A673 (cell line): ENCODE measurements at regions not wholly inside any gene's neighbourhood (a gene's known extent, or its start where the extent isn't known, plus 50 kb on each side); places are given as distances from the start of the nearest gene placed in this dataset.

Source experiments
- BruUV-seq: library from RNA; stranded (reverse); fragments of 400-500 nt; replicated peaks from 2 replicates; lab custom pipeline; 2021; lab: Mats Ljungman, UMichigan
- CTCF ChIA-PET: fragments of 300-600 bp; sonication (Branson Sonifier 250); formaldehyde crosslinking; loops from one replicate; lab custom pipeline; 2022; ENCODE audit warnings: antibody characterized with exemption; lab: Charles Lee
- POLR2A ChIA-PET: fragments of 300-600 bp; sonication (Branson Sonifier 250); formaldehyde crosslinking; loops from one replicate; lab custom pipeline; 2022; ENCODE audit warnings: antibody characterized with exemption; ENCODE audit not compliant: low non-redundant PET; lab: Charles Lee
- DNase-seq: peaks from one replicate; pipeline ENCODE4 v3.0.0-alpha.2; 2015; ENCODE audit warnings: low spot score
- H3K27ac ChIP-seq: fragments of 200-600 bp; sonication (generic); 2 replicates; pipeline ENCODE4 v1.5.1; 2016; ENCODE audit warnings: mixed run types, low read depth, mild to moderate bottlenecking, mixed read lengths, antibody characterized with exemption, low read length; ENCODE audit not compliant: poor library complexity, severe bottlenecking
- H3K27me3 ChIP-seq: fragments of 200-600 bp; sonication (generic); replicated peaks from 2 replicates; pipeline ENCODE4 v1.6.1; 2017; ENCODE audit warnings: mixed run types, low read depth, mild to moderate bottlenecking, mixed read lengths, antibody characterized with exemption, low read length; ENCODE audit not compliant: insufficient read depth, poor library complexity
- H3K36me3 ChIP-seq: fragments of 200-600 bp; sonication (generic); 2 replicates; pipeline ENCODE4 v1.6.1; 2016; ENCODE audit warnings: mixed run types, mild to moderate bottlenecking, mixed read lengths, antibody characterized with exemption, low read length; ENCODE audit not compliant: insufficient read depth, poor library complexity, severe bottlenecking
- H3K4me1 ChIP-seq: fragments of 200-600 bp; sonication (generic); 2 replicates; pipeline ENCODE4 v1.6.1; 2017; ENCODE audit warnings: mixed run types, mild to moderate bottlenecking, mixed read lengths, antibody characterized with exemption, low read length; ENCODE audit not compliant: insufficient read depth, poor library complexity, severe bottlenecking
- H3K4me3 ChIP-seq: fragments of 200-600 bp; sonication (generic); 2 replicates; pipeline ENCODE4 v1.5.1; 2016; ENCODE audit warnings: low read depth, mixed run types, mild to moderate bottlenecking, mixed read lengths, low read length; ENCODE audit not compliant: poor library complexity, severe bottlenecking
- H3K9me3 ChIP-seq: fragments of 200-600 bp; sonication (generic); 2 replicates; pipeline ENCODE4 v1.6.1; 2016; ENCODE audit warnings: mixed run types, low read depth, mild to moderate bottlenecking, mixed read lengths, antibody characterized with exemption, low read length; ENCODE audit not compliant: poor library complexity, severe bottlenecking
- CTCF ChIP-seq: fragments of 300-800, 200-600 bp; sonication (generic); conservative IDR thresholded peaks from 2 replicates; pipeline ENCODE4 v1.5.1; 2017; ENCODE audit warnings: low read depth, mild to moderate bottlenecking, antibody characterized with exemption, low read length, moderate library complexity, mixed read lengths
- EZH2 ChIP-seq: fragments of 200-600 bp; sonication (generic); IDR thresholded peaks from 2 replicates; pipeline ENCODE4 v1.6.1; 2017; ENCODE audit warnings: borderline replicate concordance, low read depth, mild to moderate bottlenecking, mixed read lengths, antibody characterized with exemption, low read length; ENCODE audit not compliant: poor library complexity, severe bottlenecking
- intact Hi-C: fragments of 100-400 bp; cut with micrococcal nuclease; formaldehyde crosslinking; loops from one replicate; pipeline ENCODE4 v1.10.0; 2022; ENCODE audit not compliant: unreplicated experiment

- H3K9me3 ChIP-seq: no peaks in the 10 kb centered on the region
- H3K4me3 ChIP-seq: no peak overlapping the region
- H3K4me1 ChIP-seq: no peaks in the 10 kb centered on the region
- no peak overlapping the region for H3K27ac ChIP-seq
- POLR2A ChIA-PET: no interaction called here
- no TSS peak for BruUV-seq
- no peaks in the 10 kb centered on the region for H3K27me3 ChIP-seq
- no peak for DNase-seq
- intact Hi-C loops: no loop called here
- no peak for TF ChIP-seq CTCF
- TF ChIP-seq EZH2: no peak
- H3K36me3 ChIP-seq: peaks cover 15% of the 10 kb centered on the region
- CTCF ChIA-PET: no interaction called here
Measured at GRCh38 chr22:25358421-25359170, 139.2 kb downstream of the CRYBB2 start.

- Histone ChIP-seq H3K27me3 (no peaks in the 10 kb centered on the region), H3K4me3 (no peak overlapping the region), H3K27ac (no peak overlapping the region), H3K9me3 (no peaks in the 10 kb centered on the region), H3K4me1 (no peaks in the 10 kb centered on the region), H3K36me3 (peaks cover 10% of the 10 kb centered on the region)
- no peak for TF ChIP-seq EZH2
- TF ChIP-seq CTCF: no peak
- ChIA-PET CTCF (no interaction called here), POLR2A (no interaction called here)
- intact Hi-C loops: loop anchor here (5.0 to 10.0 kb wide), 2 partner anchors 345 to 413 kb away; no protein-coding TSS in a partner anchor
- no peak for DNase-seq
- no TSS peak for BruUV-seq
Measured at GRCh38 chr22:25359601-25360261, 140.3 kb downstream of the CRYBB2 start.

GRCh38 chr22:25360411-25360810, 141.0 kb downstream of the CRYBB2 start:
- ChIA-PET POLR2A (no interaction called here), CTCF (no interaction called here)
- no peak for TF ChIP-seq EZH2
- no peak for TF ChIP-seq CTCF
- peaks cover 10% of the 10 kb centered on the region for H3K36me3 ChIP-seq
- no peak for DNase-seq
- no peaks in the 10 kb centered on the region for H3K27me3 ChIP-seq
- no peaks in the 10 kb centered on the region for H3K9me3 ChIP-seq
- no peaks in the 10 kb centered on the region for H3K4me1 ChIP-seq
- H3K4me3 ChIP-seq: no peak overlapping the region
- intact Hi-C loops: loop anchor here (5.0 to 10.0 kb wide), 2 partner anchors 344 to 412 kb away; no protein-coding TSS in a partner anchor
- H3K27ac ChIP-seq: no peak overlapping the region
- BruUV-seq: no TSS peak
